Ectodermal cell (in vitro differentiated cells): ENCODE measurements at regions not wholly inside any gene's neighbourhood (a gene's known extent, or its start where the extent isn't known, plus 50 kb on each side); places are given as distances from the start of the nearest gene placed in this dataset.

Experiments used
- H3K27ac ChIP-seq: 2 replicates; pipeline ENCODE4 v1.7.0; 2013; ENCODE audit warnings: mild to moderate bottlenecking, low read depth, low read length; ENCODE audit not compliant: insufficient read depth, poor library complexity, severe bottlenecking
- H3K27me3 ChIP-seq: 2 replicates; pipeline ENCODE4 v1.7.0; 2013; ENCODE audit warnings: mild to moderate bottlenecking, low read length; ENCODE audit not compliant: insufficient read depth, control insufficient read depth, poor library complexity, severe bottlenecking
- H3K36me3 ChIP-seq: one replicate; pipeline ENCODE4 v1.7.0; 2013; ENCODE audit warnings: low read length; ENCODE audit not compliant: control insufficient read depth, insufficient read depth
- H3K4me1 ChIP-seq: one replicate; pipeline ENCODE4 v1.7.0; 2013; ENCODE audit warnings: low read length; ENCODE audit not compliant: control insufficient read depth, insufficient read depth
- H3K4me3 ChIP-seq: 2 replicates; pipeline ENCODE4 v1.7.0; 2013; ENCODE audit warnings: low read depth, low read length, control low read depth; ENCODE audit not compliant: insufficient read depth
- H3K9me3 ChIP-seq: 2 replicates; pipeline ENCODE4 v1.7.0; 2013; ENCODE audit warnings: mild to moderate bottlenecking, low read length, moderate library complexity; ENCODE audit not compliant: control insufficient read depth
- WGBS, 2 experiments: methylation state at CpG; one replicate each; pipeline ENCODE4 v1.1.7; 2013; ENCODE audit warnings: missing lambda C conversion rate in 2 of 2; 5-methylcytosine and 5-hydroxymethylcytosine counted together

- Histone ChIP-seq H3K27ac (no peak overlapping the region), H3K4me1 (no peaks in the 10 kb centered on the region), H3K36me3 (no peaks in the 10 kb centered on the region), H3K9me3 (no peaks in the 10 kb centered on the region), H3K4me3 (no peak overlapping the region), H3K27me3 (no peaks in the 10 kb centered on the region)
- WGBS, 2 experiments = 93 to 94% methylated on average over 6 of the region's 6 CpGs
These were observed 594.1 kb upstream of the FAT1 start for GRCh38 chr4:187317799-187318198.

- 90% methylated on average over 2 of the region's 2 CpGs; no CpG with 5 or more reads in 1 of the 2 experiments for WGBS, 2 experiments
- H3K4me1 ChIP-seq = no peaks in the 10 kb centered on the region
These were observed 598.1 kb upstream of the FAT1 start for GRCh38 chr4:187321711-187322110.

GRCh38 chr4:187332141-187332540 is 608.5 kb upstream of the FAT1 start:
- Histone ChIP-seq H3K36me3 (no peaks in the 10 kb centered on the region), H3K27ac (no peak overlapping the region), H3K4me3 (no peak overlapping the region), H3K4me1 (no peaks in the 10 kb centered on the region), H3K27me3 (no peaks in the 10 kb centered on the region), H3K9me3 (no peaks in the 10 kb centered on the region)
- 91 to 94% methylated on average over 5 to 6 of the region's 7 CpGs for WGBS, 2 experiments

More at GRCh38 chr4:187321711-187322110, 598.1 kb upstream of the FAT1 start:
- Histone ChIP-seq H3K9me3 (no peaks in the 10 kb centered on the region), H3K4me3 (no peak overlapping the region), H3K36me3 (no peaks in the 10 kb centered on the region), H3K27ac (no peak overlapping the region), H3K27me3 (no peaks in the 10 kb centered on the region)

- no peaks in the 10 kb centered on the region for H3K9me3 ChIP-seq
- no peak overlapping the region for H3K27ac ChIP-seq
- no peak overlapping the region for H3K4me3 ChIP-seq
- H3K36me3 ChIP-seq = no peaks in the 10 kb centered on the region
- no peaks in the 10 kb centered on the region for H3K27me3 ChIP-seq
- no peaks in the 10 kb centered on the region for H3K4me1 ChIP-seq
- 91 to 94% methylated on average over 4 of the region's 4 CpGs for WGBS, 2 experiments
These were observed 609.5 kb upstream of the FAT1 start for GRCh38 chr4:187333151-187333550.

GRCh38 chr4:187335339-187335738 is 611.7 kb upstream of the FAT1 start:
- no peaks in the 10 kb centered on the region for H3K27me3 ChIP-seq
- H3K4me1 ChIP-seq = no peaks in the 10 kb centered on the region
- no peaks in the 10 kb centered on the region for H3K9me3 ChIP-seq
- no peaks in the 10 kb centered on the region for H3K36me3 ChIP-seq
- 93 to 96% methylated on average over 13 of the region's 13 CpGs for WGBS, 2 experiments
- H3K4me3 ChIP-seq = no peak overlapping the region
- H3K27ac ChIP-seq = no peak overlapping the region

GRCh38 chr4:187354740-187355139 is 631.1 kb upstream of the FAT1 start:
- Histone ChIP-seq H3K27ac (no peak overlapping the region), H3K9me3 (no peaks in the 10 kb centered on the region), H3K4me1 (no peaks in the 10 kb centered on the region), H3K27me3 (no peaks in the 10 kb centered on the region), H3K4me3 (no peak overlapping the region), H3K36me3 (no peaks in the 10 kb centered on the region)
- WGBS, 2 experiments = 62 to 64% methylated on average over 3 of the region's 3 CpGs

- Histone ChIP-seq H3K27me3 (no peaks in the 10 kb centered on the region), H3K9me3 (no peaks in the 10 kb centered on the region), H3K4me3 (no peak overlapping the region), H3K27ac (no peak overlapping the region), H3K4me1 (no peaks in the 10 kb centered on the region), H3K36me3 (no peaks in the 10 kb centered on the region)
- 95 to 96% methylated on average over 1 of the region's 1 CpG for WGBS, 2 experiments
These were observed 633.5 kb upstream of the FAT1 start for GRCh38 chr4:187357045-187357643.

- H3K9me3 ChIP-seq = no peaks in the 10 kb centered on the region
- no peak overlapping the region for H3K4me3 ChIP-seq
- H3K27me3 ChIP-seq = no peaks in the 10 kb centered on the region
- no peaks in the 10 kb centered on the region for H3K36me3 ChIP-seq
- no peak overlapping the region for H3K27ac ChIP-seq
- 88 to 100% methylated on average over 4 of the region's 4 CpGs for WGBS, 2 experiments
- H3K4me1 ChIP-seq = no peaks in the 10 kb centered on the region
These were observed 634.2 kb upstream of the FAT1 start for GRCh38 chr4:187357821-187358220.

- Histone ChIP-seq H3K9me3 (no peaks in the 10 kb centered on the region), H3K4me3 (no peak overlapping the region), H3K36me3 (no peaks in the 10 kb centered on the region), H3K27me3 (no peaks in the 10 kb centered on the region), H3K27ac (no peak overlapping the region), H3K4me1 (no peaks in the 10 kb centered on the region)
- 94 to 97% methylated on average over 30 to 31 of the region's 31 CpGs for WGBS, 2 experiments
These were observed 632.4 kb upstream of the ZFP42 start for GRCh38 chr4:187362937-187363857.

- no peaks in the 10 kb centered on the region for H3K4me1 ChIP-seq
- 95 to 96% methylated on average over 7 of the region's 7 CpGs for WGBS, 2 experiments
- H3K27me3 ChIP-seq = no peaks in the 10 kb centered on the region
- no peaks in the 10 kb centered on the region for H3K36me3 ChIP-seq
- no peak overlapping the region for H3K4me3 ChIP-seq
- H3K27ac ChIP-seq = no peak overlapping the region
- no peaks in the 10 kb centered on the region for H3K9me3 ChIP-seq
These were observed 631.2 kb upstream of the ZFP42 start for GRCh38 chr4:187364401-187364800.
